ENCODE measurements at regions not wholly inside any gene's neighbourhood (a gene's known extent, or its start where the extent isn't known, plus 50 kb on each side); places are given as distances from the start of the nearest gene placed in this dataset.

- CTCF ChIA-PET = no interaction called here
Measured at GRCh38 chr16:35686595-35686994, 2227.2 kb downstream of the TP53TG3F start.

DNA sequence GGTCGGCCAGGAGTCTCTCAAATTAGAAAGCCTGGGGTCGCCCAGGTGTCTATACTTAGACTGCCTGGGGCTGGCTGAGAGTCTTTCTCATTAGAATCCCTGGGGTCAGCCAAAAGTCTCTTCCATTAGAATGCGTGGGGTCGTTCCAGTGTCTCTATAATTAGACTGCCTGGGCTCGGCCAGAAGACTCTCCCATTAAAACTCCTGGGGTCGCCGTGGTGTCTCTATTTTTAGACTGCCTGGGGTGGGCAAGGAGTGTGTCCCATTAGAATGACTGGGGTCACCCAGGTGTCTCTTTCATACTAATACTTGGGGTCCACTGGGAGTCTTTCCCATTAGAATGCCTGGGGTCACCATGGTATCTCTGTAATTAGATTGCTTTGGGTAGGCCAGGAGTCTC lies 2227.7 kb downstream of the TP53TG3F start:
- no peaks in the 10 kb centered on the region for H3K27me3 Mint-ChIP-seq
- DNase-seq (no peak), ATAC-seq (ENCODE audit: low read depth) (no peak)
- H3K36me3 ChIP-seq (replicated peaks in 1 of 2; ENCODE audit: control extremely low read depth in 1 of 2, control insufficient read depth in 1 of 2, extremely low read depth in 1 of 2, insufficient read depth in 2 of 2, low read length in 1 of 2) = no peaks in the 10 kb centered on the region
- peaks cover 0 to 41% (median 12%) of the 10 kb centered on the region in 3 donors for H3K9me3 ChIP-seq (ENCODE audit: control extremely low read depth in 1 of 3, control insufficient read depth in 2 of 3, insufficient read depth in 1 of 3, low read length in 2 of 3)
- peaks cover 9% of the 10 kb centered on the region for H3K9me3 Mint-ChIP-seq (ENCODE audit: insufficient read depth)
- H4K20me1 ChIP-seq (ENCODE audit: control insufficient read depth, insufficient read depth, low read length, poor library complexity, severe bottlenecking) = no peaks in the 10 kb centered on the region
- no peaks in the 10 kb centered on the region for H3K4me1 Mint-ChIP-seq
- TF ChIP-seq EZH2 (IDR thresholded peaks at IDR 0.05; ENCODE audit: borderline replicate concordance, insufficient read depth, low read depth, low read length, poor library complexity, severe bottlenecking) (no peak), CTCF (IDR thresholded peaks at IDR 0.05) (no peak)
- intact Hi-C loops (cut with micrococcal nuclease) = no loop called here
- ChIA-PET CTCF (no interaction called here), POLR2A (no interaction called here)
- no peaks in the 10 kb centered on the region for H3K4me1 ChIP-seq (ENCODE audit: control insufficient read depth in 2 of 2, insufficient read depth in 2 of 2, low read length in 2 of 2)
- H3K79me2 ChIP-seq (ENCODE audit: control insufficient read depth, insufficient read depth, low read length) = no peaks in the 10 kb centered on the region
- no peak overlapping the region for H3K4me3 ChIP-seq (ENCODE audit: control extremely low read depth in 1 of 5, extremely low read depth in 1 of 5, insufficient read depth in 1 of 5, low read depth in 2 of 5, low read length in 4 of 5)
- 69% methylated on average over 2 of the region's 7 CpGs for WGBS (ENCODE audit: insufficient coverage)
- no peaks in the 10 kb centered on the region for H3K27me3 ChIP-seq (replicated peaks in 1 of 4; ENCODE audit: control extremely low read depth in 1 of 4, control insufficient read depth in 3 of 4, insufficient read depth in 4 of 4, low read length in 3 of 4)
- H3K27ac Mint-ChIP-seq = no peak overlapping the region
- no peak overlapping the region for H3K9ac ChIP-seq (ENCODE audit: low read length)
- no peak overlapping the region for H3K27ac ChIP-seq (ENCODE audit: low read length in 2 of 2)
- no peak overlapping the region for H3K4me2 ChIP-seq (replicated peaks; ENCODE audit: low read depth, low read length, poor library complexity, severe bottlenecking)
- no peak overlapping the region for H3K4me3 Mint-ChIP-seq
- no peak overlapping the region for H2AFZ ChIP-seq (ENCODE audit: insufficient read depth, low read depth, low read length, poor library complexity, severe bottlenecking)

More at GRCh38 chr16:35686595-35686994, 2227.2 kb downstream of the TP53TG3F start:
- no peak for TF ChIP-seq EZH2 (IDR thresholded peaks at IDR 0.05; ENCODE audit: borderline replicate concordance, insufficient read depth, low read depth, low read length, poor library complexity, severe bottlenecking)
- no peak for TF ChIP-seq CTCF (IDR thresholded peaks at IDR 0.05)
- Histone ChIP-seq H4K20me1 (ENCODE audit: control insufficient read depth, insufficient read depth, low read length, poor library complexity, severe bottlenecking) (no peaks in the 10 kb centered on the region), H3K4me1 (ENCODE audit: control insufficient read depth in 2 of 2, insufficient read depth in 2 of 2, low read length in 2 of 2) (no peaks in the 10 kb centered on the region), H3K9me3 (ENCODE audit: control extremely low read depth in 1 of 3, control insufficient read depth in 2 of 3, insufficient read depth in 1 of 3, low read length in 2 of 3) (peaks cover 0 to 41% (median 10%) of the 10 kb centered on the region in 3 donors), H3K4me2 (replicated peaks; ENCODE audit: low read depth, low read length, poor library complexity, severe bottlenecking) (no peak overlapping the region), H3K27ac (ENCODE audit: low read length in 2 of 2) (no peak overlapping the region), H3K4me3 (ENCODE audit: control extremely low read depth in 1 of 5, extremely low read depth in 1 of 5, insufficient read depth in 1 of 5, low read depth in 2 of 5, low read length in 4 of 5) (no peak overlapping the region), H3K36me3 (replicated peaks in 1 of 2; ENCODE audit: control extremely low read depth in 1 of 2, control insufficient read depth in 1 of 2, extremely low read depth in 1 of 2, insufficient read depth in 2 of 2, low read length in 1 of 2) (no peaks in the 10 kb centered on the region), H2AFZ (ENCODE audit: insufficient read depth, low read depth, low read length, poor library complexity, severe bottlenecking) (no peak overlapping the region), H3K27me3 (replicated peaks in 1 of 4; ENCODE audit: control extremely low read depth in 1 of 4, control insufficient read depth in 3 of 4, insufficient read depth in 4 of 4, low read length in 3 of 4) (no peaks in the 10 kb centered on the region), H3K9ac (ENCODE audit: low read length) (no peak overlapping the region), H3K79me2 (ENCODE audit: control insufficient read depth, insufficient read depth, low read length) (no peaks in the 10 kb centered on the region)
- DNase-seq (no peak), ATAC-seq (ENCODE audit: low read depth) (no peak)
- 87% methylated on average over 3 of the region's 3 CpGs for WGBS (ENCODE audit: insufficient coverage)
- POLR2A ChIA-PET = no interaction called here
- Mint-ChIP-seq H3K4me1 (no peaks in the 10 kb centered on the region), H3K27ac (no peak overlapping the region), H3K4me3 (no peak overlapping the region), H3K27me3 (no peaks in the 10 kb centered on the region), H3K9me3 (ENCODE audit: insufficient read depth) (peaks cover 9% of the 10 kb centered on the region)
- intact Hi-C loops (cut with micrococcal nuclease) = no loop called here

All from B cell (primary cell).